ENCODE measurements at regions not wholly inside any gene's neighbourhood (a gene's known extent, or its start where the extent isn't known, plus 50 kb on each side); places are given as distances from the start of the nearest gene placed in this dataset.

GRCh38 chr10:128612195-128612594 is 486.0 kb upstream of the MKI67 start:
- H3K4me3 ChIP-seq (ENCODE audit: low read depth, poor library complexity, severe bottlenecking) = no peak overlapping the region
- no peak for DNase-seq (ENCODE audit: low spot score in 2 of 2)
- TF ChIP-seq CTCF (IDR thresholded peaks at IDR 0.05) (no peak), POLR2A (IDR thresholded peaks at IDR 0.05) (no peak)
- intact Hi-C loops (cut with DNase I; ENCODE audit: low total_unique reads) = no loop called here
- WGBS, 2 donors = 83% methylated on average over 7 of the region's 7 CpGs

- TF ChIP-seq POLR2A (IDR thresholded peaks at IDR 0.05) (no peak), CTCF (IDR thresholded peaks at IDR 0.05) (no peak)
- intact Hi-C loops (cut with DNase I; ENCODE audit: low total_unique reads) = no loop called here
Observed at GRCh38 chr10:128612631-128613030, 486.4 kb upstream of the MKI67 start.

GRCh38 chr10:128614016-128614605 is 487.9 kb upstream of the MKI67 start:
- H3K4me3 ChIP-seq (ENCODE audit: low read depth, poor library complexity, severe bottlenecking) = no peak overlapping the region
- intact Hi-C loops (cut with DNase I; ENCODE audit: low total_unique reads) = no loop called here
- 91 to 92% methylated on average over 11 of the region's 11 CpGs for WGBS, 2 donors
- TF ChIP-seq CTCF (IDR thresholded peaks at IDR 0.05) (no peak), POLR2A (IDR thresholded peaks at IDR 0.05) (no peak)
- DNase-seq (ENCODE audit: low spot score in 2 of 2) = no peak

More at GRCh38 chr10:128612631-128613030, 486.4 kb upstream of the MKI67 start:
- DNase-seq (ENCODE audit: low spot score in 2 of 2) = no peak
- 91 to 94% methylated on average over 9 of the region's 9 CpGs for WGBS, 2 donors
- no peak overlapping the region for H3K4me3 ChIP-seq (ENCODE audit: low read depth, poor library complexity, severe bottlenecking)

- 74 to 83% methylated on average over 5 of the region's 5 CpGs for WGBS, 2 donors
- TF ChIP-seq CTCF (IDR thresholded peaks at IDR 0.05) = no peak
- TF ChIP-seq POLR2A (IDR thresholded peaks at IDR 0.05) = no peak
- no peak overlapping the region for H3K4me3 ChIP-seq (ENCODE audit: low read depth, poor library complexity, severe bottlenecking)
- intact Hi-C loops (cut with DNase I; ENCODE audit: low total_unique reads) = no loop called here
- no peak for DNase-seq (ENCODE audit: low spot score in 2 of 2)
Observed at GRCh38 chr10:128614802-128615553, 488.8 kb upstream of the MKI67 start.

- H3K4me3 ChIP-seq (ENCODE audit: low read depth, poor library complexity, severe bottlenecking) = no peak overlapping the region
- no peak for TF ChIP-seq CTCF (IDR thresholded peaks at IDR 0.05)
- TF ChIP-seq POLR2A (IDR thresholded peaks at IDR 0.05) = no peak
- no peak for DNase-seq (ENCODE audit: low spot score in 2 of 2)
- intact Hi-C loops (cut with DNase I; ENCODE audit: low total_unique reads) = no loop called here
- 54 to 66% methylated on average over 2 of the region's 2 CpGs for WGBS, 2 donors
Observed at GRCh38 chr10:128617532-128617931, 491.3 kb upstream of the MKI67 start.

Measured in lower leg skin (tissue), 4 donors.